Daoy (cell line): ENCODE measurements at regions not wholly inside any gene's neighbourhood (a gene's known extent, or its start where the extent isn't known, plus 50 kb on each side); places are given as distances from the start of the nearest gene placed in this dataset.

Experiments
- DNase-seq: peaks from one replicate; pipeline ENCODE4 v3.0.0-alpha.2; 2015; ENCODE audit warnings: low read depth

DNA sequence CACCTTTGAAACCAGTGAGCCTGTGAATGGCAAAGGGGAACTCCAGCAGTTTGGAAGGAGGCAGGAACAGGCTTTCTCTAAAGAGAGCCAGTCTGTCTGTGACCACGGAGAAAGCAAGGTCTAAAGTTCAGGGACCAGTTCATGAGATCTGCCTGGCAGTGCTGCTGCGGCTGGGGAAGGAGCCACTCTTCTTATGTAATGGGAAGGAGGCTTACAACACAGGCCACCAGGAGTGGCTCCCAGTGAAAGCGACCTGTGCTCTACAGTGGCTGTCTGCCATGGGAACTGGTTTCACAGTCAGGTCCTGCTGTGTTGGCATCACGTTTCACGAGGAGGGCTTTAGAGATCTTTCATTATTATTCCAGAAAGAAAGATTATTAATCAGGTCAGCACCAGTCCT lies 291.9 kb upstream of the PRDM1 start:
- no peak for DNase-seq

DNA sequence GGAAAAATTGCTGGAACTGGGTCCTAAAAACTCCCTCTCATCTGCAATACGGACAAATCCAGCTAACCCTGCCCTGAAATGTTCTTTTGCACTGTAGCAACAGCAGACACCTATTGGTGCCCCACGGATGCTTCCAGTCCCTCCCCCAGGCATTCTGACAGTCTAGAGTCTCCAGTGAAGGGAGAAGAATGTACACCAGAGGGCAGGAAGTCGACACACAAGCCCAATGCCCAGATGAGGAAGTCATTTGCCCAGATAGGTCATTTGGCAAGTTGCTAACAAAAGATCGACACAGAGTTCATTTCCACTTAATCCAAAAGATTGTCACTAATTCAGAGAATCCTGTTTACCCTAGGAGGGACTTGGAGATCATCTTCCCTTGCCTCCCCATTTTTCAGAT lies 293.0 kb upstream of the PRDM1 start:
- DNase-seq, result peak; percentile 18

DNA sequence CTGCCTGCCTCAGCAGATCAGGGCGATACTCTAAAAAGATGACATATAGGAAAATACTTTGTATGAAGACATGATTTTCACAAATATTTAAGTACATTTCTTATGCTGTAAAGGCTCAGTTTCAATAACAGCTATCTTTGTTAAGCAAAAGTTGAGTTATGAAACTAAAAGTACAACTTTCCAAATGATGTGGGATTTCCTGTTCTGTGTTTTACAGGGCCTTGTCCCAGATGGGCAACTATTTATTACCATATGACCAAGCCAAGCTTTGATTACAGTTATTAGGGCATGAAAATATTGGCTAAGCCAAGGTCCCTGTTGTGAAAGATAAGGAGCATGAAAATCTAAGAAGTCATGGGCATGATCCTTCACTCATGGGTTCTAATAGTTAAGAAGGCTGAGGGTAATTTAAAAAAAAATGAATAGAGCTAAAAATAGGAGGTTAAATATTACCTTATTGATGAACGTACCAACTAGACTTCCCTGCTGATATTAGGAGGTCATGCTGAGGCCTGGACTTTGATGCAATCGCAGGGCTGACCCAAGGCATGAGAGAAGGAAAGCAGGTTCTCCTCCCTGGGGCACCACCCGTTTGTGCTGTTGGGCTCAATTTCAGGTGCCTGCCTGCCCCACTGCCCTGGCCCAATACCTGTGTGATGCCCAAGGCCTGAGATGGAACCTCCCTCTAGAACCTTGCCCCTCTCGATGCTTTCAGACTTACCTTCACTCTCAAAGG lies 294.4 kb upstream of the PRDM1 start:
- no peak for DNase-seq

DNA sequence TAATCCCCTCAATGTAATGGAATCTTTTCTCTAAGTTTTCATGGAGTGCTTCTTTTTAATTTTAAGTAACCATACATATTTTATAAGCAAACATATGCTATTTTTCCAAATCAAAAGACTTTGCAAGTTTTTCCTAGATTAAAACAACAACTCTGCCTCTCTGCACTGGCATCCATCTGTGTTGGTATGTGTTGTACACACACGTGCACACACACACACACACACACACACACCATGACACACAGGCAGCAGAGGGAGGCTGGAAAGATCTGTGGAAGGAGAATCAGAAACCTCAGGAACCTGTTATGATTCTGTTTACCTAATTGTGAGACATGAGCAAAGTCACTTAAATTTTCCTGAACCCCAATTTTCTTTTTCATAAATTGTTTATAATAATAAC lies 295.0 kb upstream of the PRDM1 start:
- no peak for DNase-seq

DNA sequence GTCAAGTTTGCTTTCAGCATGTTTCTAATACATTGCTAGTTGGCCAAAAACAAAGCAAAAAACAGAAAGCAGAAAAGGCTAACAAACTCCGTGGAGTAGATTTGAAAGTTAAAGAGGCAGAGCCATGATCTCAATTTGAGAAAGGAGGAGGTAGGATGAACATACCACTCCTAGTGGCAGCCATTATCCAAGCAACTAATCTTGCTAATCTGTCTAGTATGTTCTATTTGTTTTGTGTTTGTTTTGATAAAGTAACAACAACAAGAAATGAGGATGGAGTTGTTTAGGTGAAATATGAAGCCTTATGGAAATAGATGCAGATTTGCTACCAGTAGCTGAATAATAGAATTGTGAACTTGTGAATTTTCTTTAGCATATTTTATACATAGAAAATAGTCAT lies 295.5 kb upstream of the PRDM1 start:
- no peak for DNase-seq

- no peak for DNase-seq
Measured at GRCh38 chr6:105789935-105790334, 296.2 kb upstream of the PRDM1 start.

DNA sequence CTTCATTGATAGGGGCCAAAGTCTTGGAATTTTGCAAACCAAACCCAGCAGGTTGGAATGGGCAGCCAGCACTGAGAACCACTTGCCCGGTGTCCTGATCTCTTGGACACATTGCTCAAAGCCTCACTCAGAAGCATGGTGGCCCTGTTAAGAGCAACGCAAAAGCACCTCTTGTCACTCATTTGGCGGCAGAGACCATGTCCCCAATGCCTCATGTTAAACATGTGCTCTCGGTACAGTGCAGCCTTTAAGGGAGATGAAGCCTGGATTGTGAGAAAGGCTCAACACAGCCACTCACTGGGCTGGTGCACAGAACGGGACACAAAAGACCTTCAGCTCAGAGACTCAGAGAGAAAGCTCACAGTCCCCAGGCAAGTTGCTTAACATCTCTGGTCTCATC lies 298.4 kb upstream of the PRDM1 start:
- DNase-seq, result no peak

GRCh38 chr6:105786890-105787655 lies 299.1 kb upstream of the PRDM1 start:
- no peak for DNase-seq

DNA sequence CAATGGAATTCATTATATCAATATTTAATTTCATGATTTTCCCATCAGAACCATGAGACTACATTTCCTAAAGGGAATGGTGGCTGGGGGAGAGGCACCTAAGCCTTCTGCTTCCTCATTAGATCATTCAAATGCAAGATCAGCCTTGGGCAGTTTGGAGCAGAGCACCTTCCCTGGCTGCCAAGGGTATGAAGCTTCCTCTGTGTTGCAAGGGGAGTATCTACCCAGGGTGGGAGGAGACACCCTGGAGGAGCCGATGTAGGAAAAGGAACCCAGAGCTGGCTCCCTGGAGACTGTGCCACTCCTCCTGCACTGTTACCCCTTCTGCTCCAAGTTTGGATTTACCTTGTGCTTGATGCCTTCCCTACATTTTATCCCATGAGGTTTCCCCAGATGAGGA lies 299.7 kb upstream of the PRDM1 start:
- DNase-seq, result no peak

GRCh38 chr6:105785066-105785811 lies 300.9 kb upstream of the PRDM1 start:
- DNase-seq, result no peak

DNA sequence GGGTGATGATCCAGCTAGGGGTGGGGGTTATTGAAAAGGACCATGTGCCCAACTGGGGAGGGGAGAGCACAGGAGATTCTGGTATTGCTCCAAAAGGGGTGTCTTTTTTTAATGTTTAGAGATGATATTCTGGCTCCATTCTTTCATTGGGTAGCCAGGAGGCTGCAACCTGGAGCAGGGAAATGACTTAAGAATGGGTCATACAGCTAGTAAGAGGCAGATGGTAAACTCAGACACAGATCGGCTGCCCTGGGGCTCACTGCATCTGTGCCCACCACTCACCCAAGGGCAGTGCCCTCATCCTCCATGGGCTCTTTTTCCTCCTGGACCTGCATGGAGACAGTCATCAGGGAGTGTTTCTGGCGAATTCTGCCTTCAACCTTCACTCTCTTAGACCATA lies 302.0 kb upstream of the PRDM1 start:
- DNase-seq, result no peak

DNA sequence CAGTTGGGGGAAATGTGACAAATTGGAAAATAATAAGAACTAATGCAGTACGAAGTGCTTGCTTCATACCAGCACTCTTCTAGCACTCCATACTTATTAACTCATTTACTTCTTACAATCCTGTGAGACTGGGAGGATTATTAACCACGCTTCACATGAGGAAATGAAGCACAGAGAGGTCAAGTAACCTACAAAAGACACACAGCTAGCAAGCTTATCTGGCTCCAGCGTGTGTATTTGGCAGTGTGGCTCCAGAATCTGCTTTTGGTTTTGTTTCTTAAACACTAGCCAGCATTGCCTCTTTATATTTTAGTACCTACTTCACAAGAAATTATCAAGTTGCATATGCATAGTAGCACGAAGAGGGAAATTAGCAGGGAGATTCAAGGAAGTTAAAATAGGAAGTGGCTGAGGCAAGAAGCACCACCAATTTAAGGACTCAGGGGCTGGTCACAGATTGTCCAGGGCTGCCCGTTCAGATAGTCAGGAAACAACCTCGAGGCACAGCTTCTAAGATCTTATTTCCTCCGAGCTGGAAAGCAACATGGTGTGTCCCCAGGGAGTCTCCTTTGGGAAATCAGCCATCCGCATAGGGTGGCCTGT lies 302.7 kb upstream of the PRDM1 start:
- DNase-seq, result no peak

- no peak for DNase-seq
Measured at GRCh38 chr6:105781915-105782314, 304.2 kb upstream of the PRDM1 start.

- peak; percentile 31 for DNase-seq
Measured at GRCh38 chr6:105781248-105781647, 304.9 kb upstream of the PRDM1 start.

DNA sequence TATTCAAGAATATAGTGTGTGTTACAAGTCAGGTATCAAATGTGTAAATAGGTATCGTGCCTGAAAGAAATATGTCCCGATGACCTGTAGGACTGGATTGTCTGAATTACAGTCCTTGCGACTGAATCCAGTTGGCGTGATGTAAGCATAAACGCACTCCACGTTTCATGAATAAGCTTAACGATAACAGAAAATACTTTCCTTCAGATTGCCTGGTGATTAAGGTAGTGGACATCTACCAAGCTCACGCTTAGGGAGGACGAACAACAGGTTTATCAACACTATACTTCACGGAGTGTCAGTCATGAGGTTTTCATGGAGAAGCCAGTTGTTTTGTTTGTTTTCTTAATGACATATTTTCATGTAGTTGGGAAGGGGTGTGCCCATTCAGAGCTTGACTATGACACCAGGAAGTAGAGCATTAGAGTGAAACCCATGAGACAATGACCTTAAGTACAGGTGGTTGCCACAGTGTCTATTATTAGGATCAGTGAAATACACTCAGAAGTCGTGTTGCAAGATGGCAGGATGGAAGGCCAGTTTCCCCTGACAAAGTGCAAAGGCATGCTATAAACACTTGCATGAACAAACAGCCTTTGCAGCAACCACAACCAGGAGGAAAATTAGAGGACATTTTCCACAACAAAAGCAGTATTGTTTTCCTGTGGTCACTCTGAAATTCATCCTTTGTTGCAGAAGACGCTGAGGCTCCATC lies 305.8 kb upstream of the PRDM1 start:
- DNase-seq, result no peak

DNA sequence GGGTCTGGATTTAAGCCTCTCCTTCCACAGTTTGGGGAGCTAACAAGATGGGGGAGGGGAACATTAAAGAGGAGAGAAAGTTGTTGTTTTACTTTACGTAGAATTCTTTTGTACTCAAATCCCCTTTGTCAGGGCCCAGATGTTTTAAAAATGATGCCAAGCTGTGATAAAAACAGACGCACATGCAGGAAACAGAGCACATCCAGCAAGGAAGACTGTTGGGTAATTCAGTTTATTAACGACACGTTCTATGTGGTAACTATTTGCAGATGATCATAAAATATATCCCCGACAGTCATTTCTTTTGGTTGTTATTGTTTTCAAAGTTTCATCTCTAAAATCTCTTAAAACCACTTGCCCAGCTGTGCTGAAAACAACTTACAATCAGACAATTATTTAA lies 307.0 kb upstream of the PRDM1 start:
- DNase-seq, result no peak

DNA sequence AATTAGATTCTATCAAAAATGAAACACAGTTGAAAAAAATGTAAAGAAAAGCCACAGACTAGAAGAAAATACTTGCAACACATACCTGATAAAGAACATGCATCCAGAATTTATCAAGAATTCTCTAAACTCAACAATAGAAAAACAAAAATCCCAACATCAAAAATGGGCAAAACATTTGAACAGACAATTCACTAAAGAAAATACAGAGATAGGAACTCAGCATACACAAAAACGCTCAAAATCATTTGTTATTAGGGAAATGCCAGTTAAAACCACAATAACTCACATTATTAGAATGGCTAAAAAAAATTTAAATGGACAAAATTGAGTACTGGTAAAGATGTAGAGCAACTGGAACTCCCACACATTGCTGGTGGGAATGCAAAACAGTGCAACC lies 311.0 kb upstream of the PRDM1 start:
- DNase-seq, result no peak

- no peak for DNase-seq
Measured at GRCh38 chr6:105774247-105774646, 311.9 kb upstream of the PRDM1 start.

GRCh38 chr6:105771313-105771970 lies 314.7 kb upstream of the PRDM1 start:
- DNase-seq, result no peak

DNA sequence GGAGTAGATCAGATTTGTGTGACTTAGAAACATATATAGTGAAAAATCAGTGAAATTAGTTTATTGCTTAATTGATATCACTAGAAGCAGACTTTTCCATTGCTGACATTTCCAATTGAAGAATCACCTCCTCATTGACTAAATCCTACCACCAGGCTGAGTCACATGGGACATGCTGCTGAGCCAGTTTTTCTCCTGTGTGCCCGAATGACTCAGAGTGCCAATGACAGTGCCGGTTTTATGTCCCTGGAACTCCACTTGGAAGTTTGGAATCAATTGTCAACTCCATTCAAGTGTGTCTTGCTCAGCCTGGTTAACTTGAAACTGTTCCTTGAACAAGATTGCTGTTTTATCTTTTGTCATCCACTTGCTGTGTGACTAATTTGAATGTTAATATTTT lies 316.1 kb upstream of the PRDM1 start:
- DNase-seq, result peak; percentile 53

- DNase-seq, result no peak
Measured at GRCh38 chr6:105769197-105769596, 316.9 kb upstream of the PRDM1 start.
